ENCODE measurements at regions not wholly inside any gene's neighbourhood (a gene's known extent, or its start where the extent isn't known, plus 50 kb on each side); places are given as distances from the start of the nearest gene placed in this dataset.

- Mint-ChIP-seq H3K9me3 (ENCODE audit: low read depth, unreplicated experiment) (peaks cover 4% of the 10 kb centered on the region), H3K27me3 (ENCODE audit: unreplicated experiment) (no peaks in the 10 kb centered on the region), H3K4me1 (ENCODE audit: low read depth, unreplicated experiment) (no peaks in the 10 kb centered on the region), H3K27ac (ENCODE audit: unreplicated experiment) (no peak overlapping the region), H3K36me3 (ENCODE audit: insufficient read depth, unreplicated experiment) (no peaks in the 10 kb centered on the region), H3K4me3 (ENCODE audit: low read depth, unreplicated experiment) (no peak overlapping the region)
- no TSS peak for BruUV-seq (replicated peaks)
- TF ChIP-seq CTCF (IDR thresholded peaks at IDR 0.05; ENCODE audit: unreplicated experiment), result no peak
- DNase-seq, result no peak
- intact Hi-C loops (cut with micrococcal nuclease; ENCODE audit: unreplicated experiment), result no loop called here
- CTCF ChIA-PET, result interaction anchor here (0.7 kb wide), 1 partner anchor 233 kb away, joined by 4 read pairs; no protein-coding TSS in a partner anchor
Observed at GRCh38 chr1:79787631-79788030, 781.1 kb upstream of the ADGRL4 start.

GRCh38 chr1:79785964-79786363, 779.4 kb upstream of the ADGRL4 start:
- Mint-ChIP-seq H3K9me3 (ENCODE audit: low read depth, unreplicated experiment) (peaks cover 4% of the 10 kb centered on the region), H3K27me3 (ENCODE audit: unreplicated experiment) (no peaks in the 10 kb centered on the region), H3K27ac (ENCODE audit: unreplicated experiment) (no peak overlapping the region), H3K4me1 (ENCODE audit: low read depth, unreplicated experiment) (no peaks in the 10 kb centered on the region), H3K4me3 (ENCODE audit: low read depth, unreplicated experiment) (no peak overlapping the region), H3K36me3 (ENCODE audit: insufficient read depth, unreplicated experiment) (no peaks in the 10 kb centered on the region)
- no peak for DNase-seq
- TF ChIP-seq CTCF (IDR thresholded peaks at IDR 0.05; ENCODE audit: unreplicated experiment), result no peak
- intact Hi-C loops (cut with micrococcal nuclease; ENCODE audit: unreplicated experiment), result no loop called here
- CTCF ChIA-PET, result no interaction called here
- no TSS peak for BruUV-seq (replicated peaks)

GRCh38 chr1:79785561-79785960, 779.0 kb upstream of the ADGRL4 start:
- Mint-ChIP-seq H3K4me3 (ENCODE audit: low read depth, unreplicated experiment) (no peak overlapping the region), H3K27me3 (ENCODE audit: unreplicated experiment) (no peaks in the 10 kb centered on the region), H3K36me3 (ENCODE audit: insufficient read depth, unreplicated experiment) (no peaks in the 10 kb centered on the region), H3K27ac (ENCODE audit: unreplicated experiment) (no peak overlapping the region), H3K9me3 (ENCODE audit: low read depth, unreplicated experiment) (peaks cover 4% of the 10 kb centered on the region), H3K4me1 (ENCODE audit: low read depth, unreplicated experiment) (no peaks in the 10 kb centered on the region)
- DNase-seq, result no peak
- intact Hi-C loops (cut with micrococcal nuclease; ENCODE audit: unreplicated experiment), result no loop called here
- no TSS peak for BruUV-seq (replicated peaks)
- no peak for TF ChIP-seq CTCF (IDR thresholded peaks at IDR 0.05; ENCODE audit: unreplicated experiment)
- CTCF ChIA-PET, result no interaction called here

- TF ChIP-seq CTCF (IDR thresholded peaks at IDR 0.05; ENCODE audit: unreplicated experiment), result no peak
- Mint-ChIP-seq H3K27ac (ENCODE audit: unreplicated experiment) (no peak overlapping the region), H3K9me3 (ENCODE audit: low read depth, unreplicated experiment) (no peaks in the 10 kb centered on the region), H3K27me3 (ENCODE audit: unreplicated experiment) (no peaks in the 10 kb centered on the region), H3K4me1 (ENCODE audit: low read depth, unreplicated experiment) (no peaks in the 10 kb centered on the region), H3K36me3 (ENCODE audit: insufficient read depth, unreplicated experiment) (no peaks in the 10 kb centered on the region), H3K4me3 (ENCODE audit: low read depth, unreplicated experiment) (no peak overlapping the region)
- no TSS peak for BruUV-seq (replicated peaks)
- intact Hi-C loops (cut with micrococcal nuclease; ENCODE audit: unreplicated experiment), result no loop called here
- CTCF ChIA-PET, result interaction anchor here (0.7 kb wide), 1 partner anchor 67 kb away, joined by 5 read pairs; no protein-coding TSS in a partner anchor
- no peak for DNase-seq
Observed at GRCh38 chr1:79781261-79781660, 774.7 kb upstream of the ADGRL4 start.
